ENCODE measurements at regions not wholly inside any gene's neighbourhood (a gene's known extent, or its start where the extent isn't known, plus 50 kb on each side); places are given as distances from the start of the nearest gene placed in this dataset.

DNA sequence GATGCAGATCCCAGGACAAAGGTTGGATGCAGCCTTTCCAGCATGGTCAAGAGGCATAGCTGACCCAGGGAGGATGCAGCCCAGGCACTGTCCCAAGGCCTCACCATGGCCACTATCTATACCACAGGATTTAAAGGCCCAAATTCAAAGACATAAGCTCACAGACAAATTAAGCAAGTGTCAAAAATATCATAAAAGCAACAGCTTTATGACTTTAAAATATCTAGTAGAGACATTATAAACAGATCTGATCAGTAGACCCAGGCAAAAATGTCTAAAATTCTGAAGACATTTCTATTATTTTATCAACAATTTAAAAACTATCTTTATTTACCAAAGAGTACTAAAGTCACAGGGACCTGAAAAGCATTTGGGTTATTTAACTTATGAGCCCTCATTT, 373.5 kb downstream of the CDC5L start:
- Mint-ChIP-seq H3K4me1 (peaks cover 4% of the 10 kb centered on the region; the same call in 1 of the 2 replicates), H3K4me3 (no peak overlapping the region), H3K36me3 (peaks cover 33% of the 10 kb centered on the region), H3K27ac (no peak overlapping the region), H3K27me3 (ENCODE audit: low read depth) (no peaks in the 10 kb centered on the region; the same call in 1 of the 2 replicates), H3K9me3 (peaks cover 46% of the 10 kb centered on the region)
- POLR2A ChIA-PET = no interaction called here
- ATAC-seq = no peak
- no peak for TF ChIP-seq FOXP1 (CRISPR knock-in tag; IDR thresholded peaks at IDR 0.05; ENCODE audit: borderline replicate concordance)
- TF ChIP-seq, protein P1, sequence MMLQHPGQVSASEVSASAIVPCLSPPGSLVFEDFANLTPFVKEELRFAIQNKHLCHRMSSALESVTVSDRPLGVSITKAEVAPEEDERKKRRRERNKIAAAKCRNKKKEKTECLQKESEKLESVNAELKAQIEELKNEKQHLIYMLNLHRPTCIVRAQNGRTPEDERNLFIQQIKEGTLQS (CRISPR knock-in tag; conservative IDR thresholded peaks at IDR 0.05) = no peak
- TF ChIP-seq NFATC4 (CRISPR knock-in tag; IDR thresholded peaks at IDR 0.05) = no peak
- TF ChIP-seq, protein P2, sequence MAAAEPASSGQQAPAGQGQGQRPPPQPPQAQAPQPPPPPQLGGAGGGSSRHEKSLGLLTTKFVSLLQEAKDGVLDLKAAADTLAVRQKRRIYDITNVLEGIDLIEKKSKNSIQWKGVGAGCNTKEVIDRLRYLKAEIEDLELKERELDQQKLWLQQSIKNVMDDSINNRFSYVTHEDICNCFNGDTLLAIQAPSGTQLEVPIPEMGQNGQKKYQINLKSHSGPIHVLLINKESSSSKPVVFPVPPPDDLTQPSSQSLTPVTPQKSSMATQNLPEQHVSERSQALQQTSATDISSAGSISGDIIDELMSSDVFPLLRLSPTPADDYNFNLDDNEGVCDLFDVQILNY (CRISPR knock-in tag; IDR thresholded peaks at IDR 0.05) = no peak
- TF ChIP-seq SMAD3 (CRISPR knock-in tag; IDR thresholded peaks at IDR 0.05; ENCODE audit: borderline replicate concordance) = no peak
- no peak for TF ChIP-seq SOX15 (CRISPR knock-in tag; IDR thresholded peaks at IDR 0.05)
- no peak for TF ChIP-seq GTF2I (CRISPR knock-in tag; conservative IDR thresholded peaks at IDR 0.05)
- no peak for TF ChIP-seq IRF2 (CRISPR knock-in tag; IDR thresholded peaks at IDR 0.05; ENCODE audit: borderline replicate concordance, low read depth)
- no peak for TF ChIP-seq ETV6 (CRISPR knock-in tag; IDR thresholded peaks at IDR 0.05)
- TF ChIP-seq TEAD1 (CRISPR knock-in tag; IDR thresholded peaks at IDR 0.05) = no peak
- TF ChIP-seq HMGA2 (CRISPR knock-in tag; IDR thresholded peaks at IDR 0.05) = no peak
- TF ChIP-seq OVOL2 (CRISPR knock-in tag; IDR thresholded peaks at IDR 0.05; ENCODE audit: borderline replicate concordance) = no peak
- TF ChIP-seq, protein P3, sequence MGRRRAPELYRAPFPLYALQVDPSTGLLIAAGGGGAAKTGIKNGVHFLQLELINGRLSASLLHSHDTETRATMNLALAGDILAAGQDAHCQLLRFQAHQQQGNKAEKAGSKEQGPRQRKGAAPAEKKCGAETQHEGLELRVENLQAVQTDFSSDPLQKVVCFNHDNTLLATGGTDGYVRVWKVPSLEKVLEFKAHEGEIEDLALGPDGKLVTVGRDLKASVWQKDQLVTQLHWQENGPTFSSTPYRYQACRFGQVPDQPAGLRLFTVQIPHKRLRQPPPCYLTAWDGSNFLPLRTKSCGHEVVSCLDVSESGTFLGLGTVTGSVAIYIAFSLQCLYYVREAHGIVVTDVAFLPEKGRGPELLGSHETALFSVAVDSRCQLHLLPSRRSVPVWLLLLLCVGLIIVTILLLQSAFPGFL (CRISPR knock-in tag; IDR thresholded peaks at IDR 0.05; ENCODE audit: borderline replicate concordance) = no peak
- no peak for TF ChIP-seq ELF4 (CRISPR knock-in tag; IDR thresholded peaks at IDR 0.05; ENCODE audit: low read depth)
- TF ChIP-seq ZNF512 (CRISPR knock-in tag; IDR thresholded peaks at IDR 0.05; ENCODE audit: borderline replicate concordance) = no peak
- TF ChIP-seq ZNF671 (CRISPR knock-in tag; IDR thresholded peaks at IDR 0.05) = no peak
- TF ChIP-seq MXD4 (CRISPR knock-in tag; IDR thresholded peaks at IDR 0.05; ENCODE audit: borderline replicate concordance) = no peak
- no peak for TF ChIP-seq ZNF138 (CRISPR knock-in tag; conservative IDR thresholded peaks at IDR 0.05)
- CTCF ChIA-PET = no interaction called here
- DNase-seq (ENCODE audit: low spot score) = no peak

GRCh38 chr6:44762496-44762895, 375.0 kb downstream of the CDC5L start:
- no peak for TF ChIP-seq ZNF416 (CRISPR knock-in tag; IDR thresholded peaks at IDR 0.05)
- TF ChIP-seq USF2 (CRISPR knock-in tag; IDR thresholded peaks at IDR 0.05) = no peak
- no peak for TF ChIP-seq JUN (CRISPR knock-in tag; IDR thresholded peaks at IDR 0.05)
- no peak for TF ChIP-seq TP53 (CRISPR knock-in tag; IDR thresholded peaks at IDR 0.05)
- TF ChIP-seq MXD4 (CRISPR knock-in tag; IDR thresholded peaks at IDR 0.05; ENCODE audit: borderline replicate concordance) = no peak
- TF ChIP-seq ZNF317 (CRISPR knock-in tag; IDR thresholded peaks at IDR 0.05; ENCODE audit: borderline replicate concordance, low read depth) = no peak
- TF ChIP-seq, protein P4, sequence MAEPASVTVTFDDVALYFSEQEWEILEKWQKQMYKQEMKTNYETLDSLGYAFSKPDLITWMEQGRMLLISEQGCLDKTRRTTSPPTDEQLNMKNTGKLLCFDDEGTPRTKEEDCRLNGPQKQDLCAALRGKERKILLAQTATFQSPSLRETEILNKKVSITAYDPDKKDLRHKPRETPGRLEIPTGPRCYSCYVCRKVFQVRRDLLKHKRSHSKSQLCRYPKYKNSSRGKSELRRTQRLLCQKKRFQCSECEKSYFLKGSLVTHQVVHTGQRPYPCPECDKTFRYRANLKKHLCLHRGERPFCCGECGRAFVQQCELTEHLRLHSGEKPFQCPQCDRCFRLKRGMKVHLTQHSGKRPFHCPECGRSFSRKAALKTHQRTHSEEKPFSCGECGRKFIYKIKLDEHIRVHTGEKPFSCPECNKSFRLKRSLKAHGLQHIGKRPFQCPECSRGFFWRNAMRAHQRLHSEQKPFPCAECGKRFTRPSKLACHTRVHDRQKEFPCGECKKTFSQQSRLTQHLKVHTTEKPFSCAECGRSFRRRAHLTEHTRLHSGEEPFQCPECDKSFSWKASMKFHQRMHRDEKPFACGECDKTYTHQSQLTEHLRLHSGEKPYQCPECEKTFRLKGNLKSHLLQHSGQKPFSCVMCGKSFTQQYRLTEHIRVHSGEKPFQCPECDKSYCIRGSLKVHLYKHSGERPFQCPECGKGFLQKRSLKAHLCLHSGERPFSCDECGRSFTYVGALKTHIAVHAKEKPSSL (CRISPR knock-in tag; conservative IDR thresholded peaks at IDR 0.05) = no peak
- CTCF ChIA-PET = no interaction called here
- DNase-seq (ENCODE audit: low spot score) (no peak), ATAC-seq (no peak)
- Mint-ChIP-seq H3K9me3 (peaks cover 46% of the 10 kb centered on the region), H3K27ac (no peak overlapping the region), H3K27me3 (ENCODE audit: low read depth) (no peaks in the 10 kb centered on the region; the same call in 1 of the 2 replicates), H3K4me3 (no peak overlapping the region), H3K36me3 (peaks cover 33% of the 10 kb centered on the region), H3K4me1 (peaks cover 4% of the 10 kb centered on the region; the same call in 1 of the 2 replicates)
- POLR2A ChIA-PET = no interaction called here
